OCI-LY7 (cell line): ENCODE measurements at regions not wholly inside any gene's neighbourhood (a gene's known extent, or its start where the extent isn't known, plus 50 kb on each side); places are given as distances from the start of the nearest gene placed in this dataset.

Source experiments
- EZH2phosphoT487 ChIP-seq: fragments of 200-600 bp; sonication (generic); IDR thresholded peaks from 2 replicates; pipeline ENCODE4 v1.6.1; 2018; ENCODE audit warnings: low read depth, borderline replicate concordance, mild to moderate bottlenecking, mixed run types, antibody characterized with exemption, low read length, moderate library complexity, mixed read lengths
- TF ChIP-seq, protein P1 (sequence below): fragments of 200-600 bp; sonication (generic); conservative IDR thresholded peaks from 2 replicates; pipeline ENCODE4 v1.5.1; 2014; ENCODE audit warnings: mild to moderate bottlenecking, antibody characterized with exemption, low read length, moderate library complexity, mixed read lengths

DNA sequence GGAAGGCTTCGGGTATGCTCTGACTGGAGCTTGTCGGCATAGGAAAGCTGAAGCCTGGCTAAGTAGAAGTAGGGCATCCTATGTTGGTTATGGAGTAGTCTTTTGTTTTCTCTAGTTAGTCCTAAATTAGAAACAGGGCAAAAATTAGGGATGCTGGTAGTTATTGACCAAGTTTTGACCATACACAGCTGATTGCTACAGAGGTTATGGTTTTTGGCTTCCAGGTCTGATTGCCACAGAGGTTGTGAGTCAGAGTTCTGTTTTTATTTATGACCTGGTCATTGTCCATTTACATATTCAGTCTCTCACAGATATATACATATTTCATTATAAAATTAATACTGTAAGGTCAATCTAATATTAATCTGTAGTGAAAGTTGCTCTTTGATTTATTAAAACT, 219.2 kb downstream of the FSCB start:
- TF ChIP-seq, protein P1, sequence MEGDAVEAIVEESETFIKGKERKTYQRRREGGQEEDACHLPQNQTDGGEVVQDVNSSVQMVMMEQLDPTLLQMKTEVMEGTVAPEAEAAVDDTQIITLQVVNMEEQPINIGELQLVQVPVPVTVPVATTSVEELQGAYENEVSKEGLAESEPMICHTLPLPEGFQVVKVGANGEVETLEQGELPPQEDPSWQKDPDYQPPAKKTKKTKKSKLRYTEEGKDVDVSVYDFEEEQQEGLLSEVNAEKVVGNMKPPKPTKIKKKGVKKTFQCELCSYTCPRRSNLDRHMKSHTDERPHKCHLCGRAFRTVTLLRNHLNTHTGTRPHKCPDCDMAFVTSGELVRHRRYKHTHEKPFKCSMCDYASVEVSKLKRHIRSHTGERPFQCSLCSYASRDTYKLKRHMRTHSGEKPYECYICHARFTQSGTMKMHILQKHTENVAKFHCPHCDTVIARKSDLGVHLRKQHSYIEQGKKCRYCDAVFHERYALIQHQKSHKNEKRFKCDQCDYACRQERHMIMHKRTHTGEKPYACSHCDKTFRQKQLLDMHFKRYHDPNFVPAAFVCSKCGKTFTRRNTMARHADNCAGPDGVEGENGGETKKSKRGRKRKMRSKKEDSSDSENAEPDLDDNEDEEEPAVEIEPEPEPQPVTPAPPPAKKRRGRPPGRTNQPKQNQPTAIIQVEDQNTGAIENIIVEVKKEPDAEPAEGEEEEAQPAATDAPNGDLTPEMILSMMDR: no peak
- no peak for TF ChIP-seq EZH2phosphoT487
